ENCODE measurements at regions not wholly inside any gene's neighbourhood (a gene's known extent, or its start where the extent isn't known, plus 50 kb on each side); places are given as distances from the start of the nearest gene placed in this dataset.

- H3K4me2 ChIP-seq (ENCODE audit: unreplicated experiment): no peak overlapping the region
- TF ChIP-seq EZH2phosphoT487 (IDR thresholded peaks at IDR 0.05; ENCODE audit: insufficient read depth, low read depth) (no peak), EZH2 (IDR thresholded peaks at IDR 0.05; ENCODE audit: insufficient read depth, poor library complexity, severe bottlenecking) (no peak)
- H3K27ac ChIP-seq: no peak overlapping the region
These were observed 284.6 kb upstream of the FOXQ1 start for GRCh38 chr6:1027109-1027794.

GRCh38 chr6:1025821-1026220, 286.1 kb upstream of the FOXQ1 start:
- H3K27me3 ChIP-seq (replicated peaks; ENCODE audit: insufficient read depth): no peaks in the 10 kb centered on the region
- no peak overlapping the region for H2AFZ ChIP-seq
- no peak for DNase-seq
- no peaks in the 10 kb centered on the region for H3K9me3 ChIP-seq (ENCODE audit: low read depth)
- no peaks in the 10 kb centered on the region for H3K9me2 ChIP-seq (ENCODE audit: insufficient read depth)
- peaks cover 12% of the 10 kb centered on the region for H3K4me1 ChIP-seq (ENCODE audit: insufficient read depth)
- H3K4me3 ChIP-seq: no peak overlapping the region
- H3K27ac ChIP-seq: no peak overlapping the region
- no peaks in the 10 kb centered on the region for H3K36me3 ChIP-seq (ENCODE audit: low read depth)
- TF ChIP-seq EZH2 (IDR thresholded peaks at IDR 0.05; ENCODE audit: insufficient read depth, poor library complexity, severe bottlenecking): no peak
- no peak for TF ChIP-seq EZH2phosphoT487 (IDR thresholded peaks at IDR 0.05; ENCODE audit: insufficient read depth, low read depth)
- in situ Hi-C loops (cut with MboI): no loop called here
- H3K9ac ChIP-seq: no peak overlapping the region
- WGBS, 2 experiments (ENCODE audit: low coverage in 1 of 2, low lambda C conversion rate in 2 of 2, missing lambda C conversion rate in 2 of 2): 93 to 97% methylated on average over 3 of the region's 3 CpGs
- H3K4me2 ChIP-seq (ENCODE audit: unreplicated experiment): no peak overlapping the region
- H3K79me2 ChIP-seq (ENCODE audit: insufficient read depth): no peaks in the 10 kb centered on the region
- no peaks in the 10 kb centered on the region for H4K20me1 ChIP-seq (ENCODE audit: insufficient read depth)
- peaks cover 12% of the 10 kb centered on the region; the same call in 1 of the 2 replicates for H3F3A ChIP-seq (ENCODE audit: insufficient read depth)

More at GRCh38 chr6:1027109-1027794, 284.6 kb upstream of the FOXQ1 start:
- peaks cover 12% of the 10 kb centered on the region for H3K4me1 ChIP-seq (ENCODE audit: insufficient read depth)
- DNase-seq: peak; percentile 80
- H3F3A ChIP-seq (ENCODE audit: insufficient read depth): peaks cover 12% of the 10 kb centered on the region; the same call in 1 of the 2 replicates
- 60% methylated on average over 8 to 9 of the region's 9 CpGs for whole genome bisulfite sequencing, 2 experiments (ENCODE audit: low coverage in 1 of 2, low lambda C conversion rate in 2 of 2, missing lambda C conversion rate in 2 of 2)
- H3K36me3 ChIP-seq (ENCODE audit: low read depth): no peaks in the 10 kb centered on the region
- H3K79me2 ChIP-seq (ENCODE audit: insufficient read depth): no peaks in the 10 kb centered on the region
- in situ Hi-C loops (cut with MboI): no loop called here
- no peak overlapping the region for H3K4me3 ChIP-seq
- H4K20me1 ChIP-seq (ENCODE audit: insufficient read depth): no peaks in the 10 kb centered on the region
- no peaks in the 10 kb centered on the region for H3K9me3 ChIP-seq (ENCODE audit: low read depth)
- no peak overlapping the region for H3K9ac ChIP-seq
- no peaks in the 10 kb centered on the region for H3K27me3 ChIP-seq (replicated peaks; ENCODE audit: insufficient read depth)
- H3K9me2 ChIP-seq (ENCODE audit: insufficient read depth): no peaks in the 10 kb centered on the region
- H2AFZ ChIP-seq: no peak overlapping the region

GRCh38 chr6:1024587-1024986, 287.3 kb upstream of the FOXQ1 start:
- Histone ChIP-seq H3F3A (ENCODE audit: insufficient read depth) (peaks cover 12% of the 10 kb centered on the region; the same call in 1 of the 2 replicates), H3K4me2 (ENCODE audit: unreplicated experiment) (peak overlapping the region; percentile 31), H2AFZ (no peak overlapping the region), H3K9me2 (ENCODE audit: insufficient read depth) (no peaks in the 10 kb centered on the region), H3K4me3 (no peak overlapping the region), H3K36me3 (ENCODE audit: low read depth) (no peaks in the 10 kb centered on the region), H4K20me1 (ENCODE audit: insufficient read depth) (no peaks in the 10 kb centered on the region), H3K27ac (no peak overlapping the region), H3K9ac (no peak overlapping the region), H3K9me3 (ENCODE audit: low read depth) (no peaks in the 10 kb centered on the region), H3K27me3 (replicated peaks; ENCODE audit: insufficient read depth) (peaks cover 4% of the 10 kb centered on the region; the same call in 1 of the 2 replicates), H3K4me1 (ENCODE audit: insufficient read depth) (peaks cover 12% of the 10 kb centered on the region), H3K79me2 (ENCODE audit: insufficient read depth) (no peaks in the 10 kb centered on the region)
- in situ Hi-C loops (cut with MboI): no loop called here
- TF ChIP-seq EZH2phosphoT487 (IDR thresholded peaks at IDR 0.05; ENCODE audit: insufficient read depth, low read depth) (0 out of 2 replicates have a peak, but pooled peaks have one; percentile 67), EZH2 (IDR thresholded peaks at IDR 0.05; ENCODE audit: insufficient read depth, poor library complexity, severe bottlenecking) (no peak)
- 1% methylated on average over 9 of the region's 9 CpGs for WGBS, 2 experiments (ENCODE audit: low coverage in 1 of 2, low lambda C conversion rate in 2 of 2, missing lambda C conversion rate in 2 of 2)
- peak; percentile 93 for DNase-seq

- Histone ChIP-seq H3K4me2 (ENCODE audit: unreplicated experiment) (peak overlapping the region; percentile 31), H3K4me3 (no peak overlapping the region), H3K36me3 (ENCODE audit: low read depth) (no peaks in the 10 kb centered on the region), H3F3A (ENCODE audit: insufficient read depth) (peaks cover 12% of the 10 kb centered on the region; the same call in 1 of the 2 replicates), H3K9me2 (ENCODE audit: insufficient read depth) (no peaks in the 10 kb centered on the region), H3K79me2 (ENCODE audit: insufficient read depth) (no peaks in the 10 kb centered on the region), H3K27ac (no peak overlapping the region), H2AFZ (no peak overlapping the region), H3K4me1 (ENCODE audit: insufficient read depth) (peaks cover 12% of the 10 kb centered on the region), H4K20me1 (ENCODE audit: insufficient read depth) (no peaks in the 10 kb centered on the region), H3K27me3 (replicated peaks; ENCODE audit: insufficient read depth) (peaks cover 8% of the 10 kb centered on the region), H3K9ac (no peak overlapping the region), H3K9me3 (ENCODE audit: low read depth) (no peaks in the 10 kb centered on the region)
- in situ Hi-C loops (cut with MboI): no loop called here
- TF ChIP-seq EZH2phosphoT487 (IDR thresholded peaks at IDR 0.05; ENCODE audit: insufficient read depth, low read depth) (no peak), EZH2 (IDR thresholded peaks at IDR 0.05; ENCODE audit: insufficient read depth, poor library complexity, severe bottlenecking) (no peak)
- DNase-seq: no peak
- 34 to 37% methylated on average over 6 of the region's 6 CpGs for WGBS, 2 experiments (ENCODE audit: low coverage in 1 of 2, low lambda C conversion rate in 2 of 2, missing lambda C conversion rate in 2 of 2)
These were observed 287.7 kb upstream of the FOXQ1 start for GRCh38 chr6:1024161-1024560.

Measured in GM23248 (cell line).